SU-DHL-6 (cell line): ENCODE measurements at regions not wholly inside any gene's neighbourhood (a gene's known extent, or its start where the extent isn't known, plus 50 kb on each side); places are given as distances from the start of the nearest gene placed in this dataset.

Source experiments
- H2AFZ ChIP-seq: fragments of 200-600 bp; sonication (generic); 2 replicates; pipeline ENCODE4 v1.6.1; 2014; ENCODE audit warnings: low read depth, mild to moderate bottlenecking, moderate library complexity, mixed read lengths, antibody characterized with exemption, low read length; ENCODE audit not compliant: severe bottlenecking
- H3F3A ChIP-seq: fragments of 200-600 bp; shearing (Covaris generic); 2 replicates; pipeline ENCODE4 v1.6.0; 2016; ENCODE audit warnings: antibody characterized with exemption, mild to moderate bottlenecking; ENCODE audit not compliant: insufficient read depth
- H3K27ac ChIP-seq: fragments of 200-600 bp; sonication (generic); 2 replicates; pipeline ENCODE4 v1.5.1; 2016; ENCODE audit warnings: low read depth, mild to moderate bottlenecking, low read length, moderate library complexity, mixed read lengths
- H3K27me3 ChIP-seq: fragments of 200-600 bp; sonication (generic), shearing (Covaris generic); 2 replicates; pipeline ENCODE4 v1.6.0; 2014; ENCODE audit warnings: mild to moderate bottlenecking, low read length
- H3K36me3 ChIP-seq: fragments of 200-600 bp; sonication (generic); 2 replicates; pipeline ENCODE4 v1.6.1; 2014; ENCODE audit warnings: mild to moderate bottlenecking, low read length, mixed read lengths
- H3K4me2 ChIP-seq: fragments of 300-600, 200-600 bp; shearing (Covaris generic), sonication (generic); 2 replicates; pipeline ENCODE4 v1.6.0; 2014; ENCODE audit warnings: low read length, low read depth, mild to moderate bottlenecking; ENCODE audit not compliant: poor library complexity, severe bottlenecking
- H3K4me3 ChIP-seq: fragments of 200-600 bp; sonication (generic); 2 replicates; pipeline ENCODE4 v1.5.1; 2014; ENCODE audit warnings: antibody characterized with exemption, low read length, mild to moderate bottlenecking, mixed read lengths; ENCODE audit not compliant: insufficient read depth, poor library complexity, severe bottlenecking
- H3K79me2 ChIP-seq: fragments of 200-600 bp; sonication (generic); 2 replicates; pipeline ENCODE4 v1.6.1; 2014; ENCODE audit warnings: mild to moderate bottlenecking, low read length, moderate library complexity; ENCODE audit not compliant: insufficient read depth
- H3K9ac ChIP-seq: fragments of 200-600 bp; sonication (generic); 2 replicates; pipeline ENCODE4 v1.7.0; 2014; ENCODE audit warnings: mild to moderate bottlenecking, low read length
- H3K9me2 ChIP-seq: fragments of 200-600 bp; sonication (generic); replicated peaks from 2 replicates; pipeline ENCODE4 v1.6.1; 2014; ENCODE audit warnings: low read length; ENCODE audit not compliant: insufficient read depth
- H3K9me3 ChIP-seq: fragments of 200-600 bp; sonication (generic); 2 replicates; pipeline ENCODE4 v1.6.1; 2014; ENCODE audit warnings: low read length, mixed read lengths; ENCODE audit not compliant: insufficient read depth
- H4K20me1 ChIP-seq: fragments of 200-600 bp; sonication (generic); 2 replicates; pipeline ENCODE4 v1.6.1; 2014; ENCODE audit warnings: low read depth, mild to moderate bottlenecking, antibody characterized with exemption, low read length, moderate library complexity, mixed read lengths
- EZH2phosphoT487 ChIP-seq: fragments of 200-600 bp; sonication (generic), shearing (Covaris generic); conservative IDR thresholded peaks from 2 replicates; pipeline ENCODE4 v1.6.1; 2018; ENCODE audit warnings: mild to moderate bottlenecking, antibody characterized with exemption, low read length, moderate library complexity, mixed read lengths
- TF ChIP-seq, protein P1 (sequence below): fragments of 200-600 bp; sonication (generic); IDR thresholded peaks from one replicate; pipeline ENCODE4 v1.5.1; 2017; ENCODE audit warnings: antibody characterized with exemption, mild to moderate bottlenecking, low read length, moderate library complexity; ENCODE audit not compliant: insufficient read depth, poor library complexity, severe bottlenecking

DNA sequence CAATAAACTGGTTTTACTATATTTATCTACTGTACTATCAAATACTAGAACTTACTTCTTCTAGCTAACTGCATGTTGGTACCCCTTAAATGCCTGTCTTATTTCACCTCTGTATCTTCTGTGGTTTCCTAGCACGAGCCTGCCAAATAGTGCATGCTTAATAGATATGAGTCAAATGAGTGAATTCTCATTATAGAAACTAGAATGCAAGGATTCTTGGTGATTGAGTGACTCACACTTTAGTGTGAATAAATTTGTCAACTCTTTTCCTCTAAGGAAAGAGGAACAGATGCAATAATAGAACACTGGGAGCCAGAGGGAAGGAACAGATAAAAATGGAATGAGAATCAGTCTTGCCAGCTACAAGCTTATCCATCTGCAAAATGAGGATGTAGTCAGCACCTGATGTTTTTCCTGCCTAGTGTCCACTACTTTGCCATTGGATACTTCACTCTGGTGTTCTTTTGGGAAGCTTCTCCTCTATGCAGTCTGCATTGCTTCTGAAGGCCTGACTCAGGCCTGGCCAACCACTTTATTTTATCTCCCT, 189.1 kb upstream of the CADPS start:
- H3K79me2 ChIP-seq: no peaks in the 10 kb centered on the region
- H3K4me2 ChIP-seq: no peak overlapping the region
- no peaks in the 10 kb centered on the region for H3K9me2 ChIP-seq
- H3K9ac ChIP-seq: no peak overlapping the region
- no peaks in the 10 kb centered on the region for H3F3A ChIP-seq
- no peaks in the 10 kb centered on the region for H3K9me3 ChIP-seq
- H2AFZ ChIP-seq: no peak overlapping the region
- H3K4me3 ChIP-seq: no peak overlapping the region
- H3K27me3 ChIP-seq: no peaks in the 10 kb centered on the region
- no peaks in the 10 kb centered on the region for H4K20me1 ChIP-seq
- TF ChIP-seq EZH2phosphoT487: no peak
- TF ChIP-seq, protein P1, sequence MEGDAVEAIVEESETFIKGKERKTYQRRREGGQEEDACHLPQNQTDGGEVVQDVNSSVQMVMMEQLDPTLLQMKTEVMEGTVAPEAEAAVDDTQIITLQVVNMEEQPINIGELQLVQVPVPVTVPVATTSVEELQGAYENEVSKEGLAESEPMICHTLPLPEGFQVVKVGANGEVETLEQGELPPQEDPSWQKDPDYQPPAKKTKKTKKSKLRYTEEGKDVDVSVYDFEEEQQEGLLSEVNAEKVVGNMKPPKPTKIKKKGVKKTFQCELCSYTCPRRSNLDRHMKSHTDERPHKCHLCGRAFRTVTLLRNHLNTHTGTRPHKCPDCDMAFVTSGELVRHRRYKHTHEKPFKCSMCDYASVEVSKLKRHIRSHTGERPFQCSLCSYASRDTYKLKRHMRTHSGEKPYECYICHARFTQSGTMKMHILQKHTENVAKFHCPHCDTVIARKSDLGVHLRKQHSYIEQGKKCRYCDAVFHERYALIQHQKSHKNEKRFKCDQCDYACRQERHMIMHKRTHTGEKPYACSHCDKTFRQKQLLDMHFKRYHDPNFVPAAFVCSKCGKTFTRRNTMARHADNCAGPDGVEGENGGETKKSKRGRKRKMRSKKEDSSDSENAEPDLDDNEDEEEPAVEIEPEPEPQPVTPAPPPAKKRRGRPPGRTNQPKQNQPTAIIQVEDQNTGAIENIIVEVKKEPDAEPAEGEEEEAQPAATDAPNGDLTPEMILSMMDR: no peak
- no peak overlapping the region for H3K27ac ChIP-seq
- H3K36me3 ChIP-seq: no peaks in the 10 kb centered on the region

DNA sequence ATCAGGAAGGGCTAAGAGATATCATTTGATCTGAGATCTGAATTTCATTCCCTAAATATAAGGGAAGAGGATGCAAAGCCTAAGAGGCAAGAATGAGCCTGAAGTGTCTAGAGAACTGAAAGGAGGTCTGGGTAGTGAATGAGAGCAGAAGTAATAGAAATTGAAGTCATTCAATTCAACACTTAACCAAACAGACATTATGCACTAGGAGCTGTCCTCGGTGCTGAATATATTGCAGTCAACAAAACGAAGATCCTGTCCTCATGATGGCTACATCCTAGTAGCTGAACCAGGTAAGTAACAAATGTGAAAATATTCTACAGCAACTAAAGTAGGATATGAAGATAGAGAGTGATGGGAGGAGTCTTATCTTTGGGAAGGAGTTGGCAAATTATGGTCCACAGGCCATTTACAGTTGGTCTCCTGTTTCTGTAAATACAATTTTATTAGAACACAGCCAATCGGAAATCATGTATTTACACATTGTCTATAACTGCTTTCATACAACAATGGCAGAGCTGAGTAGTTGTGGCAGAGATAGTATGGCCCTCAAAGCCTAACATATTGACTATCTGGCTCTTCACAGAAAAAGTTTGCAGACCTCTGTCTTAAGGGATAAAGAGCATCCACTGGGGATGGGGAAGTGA, 192.9 kb upstream of the CADPS start:
- no peaks in the 10 kb centered on the region for H3F3A ChIP-seq
- no peaks in the 10 kb centered on the region for H3K9me2 ChIP-seq
- no peaks in the 10 kb centered on the region for H4K20me1 ChIP-seq
- H3K9ac ChIP-seq: no peak overlapping the region
- no peaks in the 10 kb centered on the region for H3K27me3 ChIP-seq
- no peaks in the 10 kb centered on the region for H3K79me2 ChIP-seq
- TF ChIP-seq, protein P1: no peak
- no peak for TF ChIP-seq EZH2phosphoT487
- H2AFZ ChIP-seq: no peak overlapping the region
- H3K36me3 ChIP-seq: no peaks in the 10 kb centered on the region
- no peak overlapping the region for H3K4me3 ChIP-seq
- no peaks in the 10 kb centered on the region for H3K9me3 ChIP-seq
- H3K4me2 ChIP-seq: no peak overlapping the region
- H3K27ac ChIP-seq: no peak overlapping the region

- Histone ChIP-seq H3K9ac (no peak overlapping the region), H3F3A (no peaks in the 10 kb centered on the region), H4K20me1 (no peaks in the 10 kb centered on the region), H3K9me2 (no peaks in the 10 kb centered on the region), H3K4me3 (no peak overlapping the region), H3K4me2 (no peak overlapping the region), H2AFZ (no peak overlapping the region), H3K27me3 (no peaks in the 10 kb centered on the region), H3K36me3 (no peaks in the 10 kb centered on the region), H3K9me3 (no peaks in the 10 kb centered on the region), H3K79me2 (no peaks in the 10 kb centered on the region), H3K27ac (no peak overlapping the region)
- TF ChIP-seq, protein P1: no peak
- no peak for TF ChIP-seq EZH2phosphoT487
Measured at GRCh38 chr3:63069806-63070475, 194.7 kb upstream of the CADPS start.
